A673 (cell line): ENCODE measurements at regions not wholly inside any gene's neighbourhood (a gene's known extent, or its start where the extent isn't known, plus 50 kb on each side); places are given as distances from the start of the nearest gene placed in this dataset.

Experiments
- EZH2 ChIP-seq: fragments of 200-600 bp; sonication (generic); IDR thresholded peaks from 2 replicates; pipeline ENCODE4 v1.6.1; 2017; ENCODE audit warnings: borderline replicate concordance, low read depth, mild to moderate bottlenecking, mixed read lengths, antibody characterized with exemption, low read length; ENCODE audit not compliant: poor library complexity, severe bottlenecking
- TF ChIP-seq, protein P1 (sequence below): fragments of 300-800, 200-600 bp; sonication (generic); conservative IDR thresholded peaks from 2 replicates; pipeline ENCODE4 v1.5.1; 2017; ENCODE audit warnings: low read depth, mild to moderate bottlenecking, antibody characterized with exemption, low read length, moderate library complexity, mixed read lengths

DNA sequence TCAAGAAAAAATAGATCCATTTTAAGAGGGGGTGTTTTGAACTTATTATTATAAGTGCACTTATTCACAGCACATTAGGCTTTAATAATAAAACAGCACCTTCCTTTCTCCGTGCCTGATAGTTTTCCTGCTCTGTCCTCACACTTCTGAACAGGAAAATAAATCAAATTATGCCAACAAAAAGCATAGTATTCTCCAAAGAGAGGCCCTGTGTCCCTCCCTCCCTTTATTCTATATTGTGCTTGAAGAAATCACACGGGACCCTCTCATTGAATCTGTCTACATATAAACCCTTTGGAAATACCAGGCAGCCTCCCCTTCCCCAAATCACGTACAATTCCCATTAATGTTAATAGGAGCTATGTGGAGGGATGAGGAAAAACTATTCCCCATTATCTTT, 462.9 kb upstream of the NRSN1 start:
- TF ChIP-seq, protein P1, sequence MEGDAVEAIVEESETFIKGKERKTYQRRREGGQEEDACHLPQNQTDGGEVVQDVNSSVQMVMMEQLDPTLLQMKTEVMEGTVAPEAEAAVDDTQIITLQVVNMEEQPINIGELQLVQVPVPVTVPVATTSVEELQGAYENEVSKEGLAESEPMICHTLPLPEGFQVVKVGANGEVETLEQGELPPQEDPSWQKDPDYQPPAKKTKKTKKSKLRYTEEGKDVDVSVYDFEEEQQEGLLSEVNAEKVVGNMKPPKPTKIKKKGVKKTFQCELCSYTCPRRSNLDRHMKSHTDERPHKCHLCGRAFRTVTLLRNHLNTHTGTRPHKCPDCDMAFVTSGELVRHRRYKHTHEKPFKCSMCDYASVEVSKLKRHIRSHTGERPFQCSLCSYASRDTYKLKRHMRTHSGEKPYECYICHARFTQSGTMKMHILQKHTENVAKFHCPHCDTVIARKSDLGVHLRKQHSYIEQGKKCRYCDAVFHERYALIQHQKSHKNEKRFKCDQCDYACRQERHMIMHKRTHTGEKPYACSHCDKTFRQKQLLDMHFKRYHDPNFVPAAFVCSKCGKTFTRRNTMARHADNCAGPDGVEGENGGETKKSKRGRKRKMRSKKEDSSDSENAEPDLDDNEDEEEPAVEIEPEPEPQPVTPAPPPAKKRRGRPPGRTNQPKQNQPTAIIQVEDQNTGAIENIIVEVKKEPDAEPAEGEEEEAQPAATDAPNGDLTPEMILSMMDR = no peak
- TF ChIP-seq EZH2 = no peak
